Heart right ventricle (tissue), 16 donors: ENCODE measurements at regions not wholly inside any gene's neighbourhood (a gene's known extent, or its start where the extent isn't known, plus 50 kb on each side); places are given as distances from the start of the nearest gene placed in this dataset.

Source experiments
- ATAC-seq, 8 donors: fragments of 200-7000 bp; cut with Tn5 transposase; one replicate each; pipeline ENCODE4 v1.9.1; 2020; ENCODE audit warnings: mild to moderate bottlenecking in 8 of 8, moderate library complexity in 8 of 8, moderate number of reproducible peaks in 1 of 8
- DNase-seq, 2 donors: peaks; one replicate each; pipeline ENCODE4 v3.0.0-alpha.2; 2020
- H3K27ac ChIP-seq, 10 donors: fragments of 200-600 bp; sonication (generic) in 2 of 10; one replicate each; pipeline versions ENCODE4 v1.5.0 to v1.8.0; 2020 to 2022; ENCODE audit warnings: mild to moderate bottlenecking in 3 of 10
- H3K27me3 ChIP-seq, 7 donors: fragments of 200-600 bp; one replicate each; pipeline ENCODE4 v1.8.0; 2021 to 2022; ENCODE audit warnings: mild to moderate bottlenecking in 2 of 7
- H3K36me3 ChIP-seq, 9 donors: fragments of 200-600 bp; sonication (generic) in 1 of 9; one replicate each; pipeline versions ENCODE4 v1.5.0 to v1.8.0; 2020 to 2022; ENCODE audit warnings: mild to moderate bottlenecking in 2 of 9
- H3K4me1 ChIP-seq, 9 donors: fragments of 200-600 bp; sonication (generic) in 1 of 9; one replicate each; pipeline versions ENCODE4 v1.5.0 to v1.8.0; 2020 to 2022; ENCODE audit warnings: mild to moderate bottlenecking in 4 of 9
- H3K4me3 ChIP-seq, 10 donors: fragments of 200-600 bp; sonication (generic) in 2 of 10; one replicate each; pipeline versions ENCODE4 v1.5.0 to v1.8.0; 2020 to 2022; ENCODE audit warnings: mild to moderate bottlenecking in 7 of 10, moderate library complexity in 2 of 10
- H3K9me3 ChIP-seq, 11 donors: fragments of 200-600 bp in 10 of 11; sonication (generic) in 2 of 11; one replicate each; pipeline versions ENCODE4 v1.5.0 to v1.8.0; 2013 to 2022; ENCODE audit warnings: mild to moderate bottlenecking in 2 of 11, control low read depth in 1 of 11, moderate library complexity in 1 of 11
- WGBS, 2 donors: extraction: QIAGEN DNeasy Blood & Tissue Kit; methylation state at CpG; one replicate each; pipeline ENCODE4 v1.1.7; 2013; ENCODE audit warnings: inconsistent platforms in 1 of 2; 5-methylcytosine and 5-hydroxymethylcytosine counted together
- intact Hi-C, 10 donors: fragments of 100-400 bp; cut with DNase I; formaldehyde crosslinking; loops; one replicate each; pipeline versions ENCODE4 v1.11.1 to v1.14.2; 2022
- TF ChIP-seq, protein P1 (sequence below), 9 donors: fragments of 200-600 bp; sonication (generic) in 2 of 9; IDR thresholded peaks; one replicate each; pipeline versions ENCODE4 v1.5.0 to v1.8.0; 2021 to 2022; ENCODE audit warnings: antibody characterized with exemption in 9 of 9, mild to moderate bottlenecking in 5 of 9, moderate library complexity in 1 of 9
- donor health status: Arrhythmogenic right ventricular cardiomyopathy.
- donor health status: ischemic (EF 13 %, LVEDD 7.1; RV severe dilation, severe dysfunction).
- donor health status: healthy with polysubstance abuse.
- donor health status: DM: no; HTN: yes; CAD: no.
- donor health status: DM: no; HTN: no; CAD: no.
- donor health status: ischemic (EF 25% LVEDD 6.9; RV normal size, moderate dysfunction).
- donor health status: ischemic (EF 25% LVEDD 5.7; RV mildly dilated, moderate dysfunction).
- donor health status: healthy.
- donor health status: DM: yes; HTN: yes; CAD: no.
- donor health status: Ischemic cardiomyopathy.
- donor health status: ischemic (EF 35%, LVEDD 5.7; RV mildly dilated, moderate dysfunction).
- donor health status: nonischemic (EF 11% LVEDD 7.7; RV severe dilation, severe dysfunction).
- donor health status: DM: yes; HTN: yes; CAD: no.
- donor health status: PGD.
- donor health status: ischemic (EF 29% LVEDD 5.4; RV normal size, mild dysfunction).
- donor health status: nonischemic (EF 23%, LVEDD 6.1; RV moderate dilation, normal function).

DNA sequence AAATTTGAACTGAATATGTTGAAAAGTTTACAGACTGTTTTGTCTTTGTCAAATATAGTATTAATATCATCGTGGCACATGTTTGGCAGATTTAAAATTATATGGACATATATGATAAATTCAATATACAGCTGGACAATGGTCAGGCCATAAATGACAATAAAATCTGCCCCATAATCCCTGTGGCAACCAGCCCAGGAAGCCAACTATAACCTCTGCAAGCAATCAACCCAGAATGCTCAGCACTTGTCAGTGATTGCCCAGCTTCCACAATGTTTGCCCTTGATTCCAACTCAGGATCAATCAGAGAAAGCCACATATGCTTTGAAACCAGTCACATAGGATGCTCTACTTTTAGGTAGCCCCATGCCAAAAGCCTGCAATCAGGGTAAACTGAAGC lies 671.9 kb downstream of the SUCLG1 start:
- Histone ChIP-seq H3K27me3 (no peaks in the 10 kb centered on the region), H3K36me3 (no peaks in the 10 kb centered on the region), H3K27ac (no peak overlapping the region), H3K4me3 (no peak overlapping the region), H3K4me1 (no peaks in the 10 kb centered on the region), H3K9me3 (no peaks in the 10 kb centered on the region)
- intact Hi-C loops, result loop anchor here in 1 of 10 donors (5.0 kb wide), 1 partner anchor 460 kb away; no protein-coding TSS in a partner anchor
- WGBS, 2 donors, result 81 to 86% methylated on average over 1 of the region's 1 CpG
- DNase-seq, result no peak
- TF ChIP-seq, protein P1, sequence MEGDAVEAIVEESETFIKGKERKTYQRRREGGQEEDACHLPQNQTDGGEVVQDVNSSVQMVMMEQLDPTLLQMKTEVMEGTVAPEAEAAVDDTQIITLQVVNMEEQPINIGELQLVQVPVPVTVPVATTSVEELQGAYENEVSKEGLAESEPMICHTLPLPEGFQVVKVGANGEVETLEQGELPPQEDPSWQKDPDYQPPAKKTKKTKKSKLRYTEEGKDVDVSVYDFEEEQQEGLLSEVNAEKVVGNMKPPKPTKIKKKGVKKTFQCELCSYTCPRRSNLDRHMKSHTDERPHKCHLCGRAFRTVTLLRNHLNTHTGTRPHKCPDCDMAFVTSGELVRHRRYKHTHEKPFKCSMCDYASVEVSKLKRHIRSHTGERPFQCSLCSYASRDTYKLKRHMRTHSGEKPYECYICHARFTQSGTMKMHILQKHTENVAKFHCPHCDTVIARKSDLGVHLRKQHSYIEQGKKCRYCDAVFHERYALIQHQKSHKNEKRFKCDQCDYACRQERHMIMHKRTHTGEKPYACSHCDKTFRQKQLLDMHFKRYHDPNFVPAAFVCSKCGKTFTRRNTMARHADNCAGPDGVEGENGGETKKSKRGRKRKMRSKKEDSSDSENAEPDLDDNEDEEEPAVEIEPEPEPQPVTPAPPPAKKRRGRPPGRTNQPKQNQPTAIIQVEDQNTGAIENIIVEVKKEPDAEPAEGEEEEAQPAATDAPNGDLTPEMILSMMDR (IDR thresholded peaks at IDR 0.05), result no peak
- ATAC-seq, result no peak

DNA sequence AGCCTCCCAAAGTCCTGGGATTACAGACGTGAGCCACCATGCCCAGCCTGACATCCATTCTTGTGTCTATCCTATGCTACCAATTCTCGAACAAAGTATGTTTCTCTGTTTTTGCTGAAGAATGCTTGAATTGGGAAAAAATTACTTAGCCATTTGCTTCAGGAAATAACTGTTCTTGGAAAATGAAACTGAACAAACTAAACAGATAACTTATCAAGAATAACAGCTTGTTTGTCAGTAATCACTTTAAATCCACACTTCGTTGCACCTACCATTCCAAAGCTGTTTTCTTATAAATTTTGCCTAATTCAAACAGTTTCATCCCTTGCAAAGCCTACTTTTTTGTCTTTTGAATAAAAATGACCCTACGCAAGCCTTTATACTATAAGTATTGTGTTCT lies 672.9 kb downstream of the SUCLG1 start:
- Histone ChIP-seq H3K27me3 (no peaks in the 10 kb centered on the region), H3K9me3 (peaks cover 0 to 10% (median 0%) of the 10 kb centered on the region in 11 donors), H3K36me3 (no peaks in the 10 kb centered on the region), H3K4me1 (no peaks in the 10 kb centered on the region), H3K27ac (no peak overlapping the region), H3K4me3 (no peak overlapping the region)
- intact Hi-C loops, result loop anchor here in 1 of 10 donors (5.0 kb wide), 1 partner anchor 461 kb away; no protein-coding TSS in a partner anchor
- WGBS, 2 donors, result 72 to 73% methylated on average over 4 of the region's 4 CpGs
- DNase-seq (no peak), ATAC-seq (no peak)
- TF ChIP-seq, protein P1 (IDR thresholded peaks at IDR 0.05), result no peak

DNA sequence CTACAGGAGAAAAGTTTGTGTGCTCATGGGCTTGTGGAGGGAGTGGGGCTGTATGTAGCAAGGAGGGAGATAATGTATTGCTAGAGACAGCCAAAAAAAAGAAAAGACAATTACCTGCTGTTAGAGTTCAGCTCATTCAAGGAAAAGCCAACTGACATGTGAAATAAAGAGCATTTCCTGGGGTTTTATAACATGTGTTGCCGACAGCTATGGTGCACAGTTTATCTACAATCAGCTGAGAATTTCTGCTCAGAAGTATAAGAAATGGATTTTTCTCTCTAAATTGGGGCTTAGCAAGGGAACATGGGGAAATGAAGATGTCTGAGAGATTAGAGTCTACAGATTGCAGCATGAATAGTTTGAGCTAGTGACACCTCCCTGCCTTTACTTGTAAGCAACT lies 674.1 kb downstream of the SUCLG1 start:
- TF ChIP-seq, protein P1 (IDR thresholded peaks at IDR 0.05), result no peak
- Histone ChIP-seq H3K4me3 (no peak overlapping the region), H3K27me3 (no peaks in the 10 kb centered on the region), H3K9me3 (peaks cover 0 to 11% (median 0%) of the 10 kb centered on the region in 11 donors), H3K36me3 (no peaks in the 10 kb centered on the region), H3K27ac (no peak overlapping the region), H3K4me1 (no peaks in the 10 kb centered on the region)
- ATAC-seq (no peak), DNase-seq (no peak)
- WGBS, 2 donors, result 38 to 47% methylated on average over 1 of the region's 1 CpG
- intact Hi-C loops, result loop anchor here in 1 of 10 donors (5.0 kb wide), 1 partner anchor 462 kb away; no protein-coding TSS in a partner anchor

DNA sequence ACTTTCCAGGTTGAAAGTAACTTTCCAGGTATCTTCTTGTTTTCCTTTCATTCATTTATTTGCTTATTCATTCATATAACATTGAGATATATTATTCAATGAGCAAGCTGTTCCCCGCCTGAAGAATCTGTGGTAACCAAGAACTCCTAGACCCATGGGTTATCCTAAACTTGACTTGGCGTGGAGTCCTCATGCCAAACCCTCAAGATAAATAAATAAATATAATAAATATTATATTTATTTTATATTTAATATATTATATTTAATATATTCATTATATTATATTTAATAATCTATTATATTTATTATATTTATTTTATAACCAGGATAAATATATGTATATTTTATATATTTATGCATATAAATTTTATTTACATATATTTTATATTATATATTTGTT lies 674.8 kb downstream of the SUCLG1 start:
- 90 to 94% methylated on average over 2 of the region's 2 CpGs for WGBS, 2 donors
- Histone ChIP-seq H3K27ac (no peak overlapping the region), H3K4me1 (no peaks in the 10 kb centered on the region), H3K9me3 (peaks cover 0 to 11% (median 0%) of the 10 kb centered on the region in 11 donors), H3K36me3 (no peaks in the 10 kb centered on the region), H3K4me3 (no peak overlapping the region), H3K27me3 (no peaks in the 10 kb centered on the region)
- no peak for DNase-seq
- intact Hi-C loops, result no loop called here
- TF ChIP-seq, protein P1 (IDR thresholded peaks at IDR 0.05), result no peak
- no peak for ATAC-seq
